Nephron progenitor cell (in vitro differentiated cells): ENCODE measurements at regions not wholly inside any gene's neighbourhood (a gene's known extent, or its start where the extent isn't known, plus 50 kb on each side); places are given as distances from the start of the nearest gene placed in this dataset.
A peak's percentile ranks its signal among the peaks of the same experiment; 100 is the strongest.

Experiments used
- DNase-seq: peaks from one replicate; pipeline ENCODE4 v3.0.0; 2021
- H3K27ac Mint-ChIP-seq: 2 replicates; pipeline ENCODE4 v1.8.0; 2021; ENCODE audit warnings: mild to moderate bottlenecking, moderate library complexity, mixed read lengths
- H3K27me3 Mint-ChIP-seq: 2 replicates; pipeline ENCODE4 v1.8.0; 2021; ENCODE audit warnings: mild to moderate bottlenecking, low read depth, mixed read lengths; ENCODE audit not compliant: poor library complexity
- H3K36me3 Mint-ChIP-seq: 2 replicates; pipeline ENCODE4 v1.8.0; 2021; ENCODE audit warnings: low read depth, mixed read lengths
- H3K4me1 Mint-ChIP-seq: 2 replicates; pipeline ENCODE4 v1.8.0; 2021; ENCODE audit warnings: mixed read lengths
- H3K4me3 Mint-ChIP-seq: 2 replicates; pipeline ENCODE4 v1.8.0; 2021; ENCODE audit warnings: mild to moderate bottlenecking, moderate library complexity, mixed read lengths
- H3K9me3 Mint-ChIP-seq: 2 replicates; pipeline ENCODE4 v1.8.0; 2021; ENCODE audit warnings: mild to moderate bottlenecking, moderate library complexity, mixed read lengths
- CTCF ChIP-seq: fragments of 200-600 bp; sonication (generic); IDR thresholded peaks from 2 replicates; pipeline ENCODE4 v1.5.0; 2021; ENCODE audit warnings: antibody characterized with exemption

- Mint-ChIP-seq H3K9me3 (peaks cover 11% of the 10 kb centered on the region), H3K27ac (peak overlapping the region; percentile 98), H3K4me1 (peaks cover 31% of the 10 kb centered on the region), H3K4me3 (no peak overlapping the region), H3K27me3 (no peaks in the 10 kb centered on the region), H3K36me3 (no peaks in the 10 kb centered on the region)
- TF ChIP-seq CTCF = no peak
- DNase-seq = no peak
These were observed 1250.9 kb downstream of the ROBO1 start for GRCh38 chr3:78516937-78517336.

GRCh38 chr3:78517965-78518364 lies 1249.8 kb downstream of the ROBO1 start:
- no peak for DNase-seq
- H3K27ac Mint-ChIP-seq = peak overlapping the region; percentile 98

GRCh38 chr3:78519281-78519680 lies 1248.5 kb downstream of the ROBO1 start:
- TF ChIP-seq CTCF = no peak
- Mint-ChIP-seq H3K27me3 (no peaks in the 10 kb centered on the region), H3K36me3 (no peaks in the 10 kb centered on the region)

More at GRCh38 chr3:78517965-78518364, 1249.8 kb downstream of the ROBO1 start:
- Mint-ChIP-seq H3K4me1 (peaks cover 31% of the 10 kb centered on the region), H3K4me3 (peak overlapping the region; percentile 32), H3K36me3 (no peaks in the 10 kb centered on the region), H3K27me3 (no peaks in the 10 kb centered on the region), H3K9me3 (peaks cover 7% of the 10 kb centered on the region)
- no peak for TF ChIP-seq CTCF

GRCh38 chr3:78529601-78530000 lies 1238.2 kb downstream of the ROBO1 start:
- Mint-ChIP-seq H3K4me3 (no peak overlapping the region), H3K4me1 (no peaks in the 10 kb centered on the region), H3K27me3 (peaks cover 4% of the 10 kb centered on the region), H3K9me3 (peaks cover 4% of the 10 kb centered on the region), H3K36me3 (no peaks in the 10 kb centered on the region), H3K27ac (no peak overlapping the region)
- TF ChIP-seq CTCF = no peak
- DNase-seq = no peak

More at GRCh38 chr3:78519281-78519680, 1248.5 kb downstream of the ROBO1 start:
- no peak overlapping the region for H3K4me3 Mint-ChIP-seq
- peaks cover 31% of the 10 kb centered on the region for H3K4me1 Mint-ChIP-seq
- no peak overlapping the region for H3K27ac Mint-ChIP-seq
- DNase-seq = no peak
- H3K9me3 Mint-ChIP-seq = peaks cover 7% of the 10 kb centered on the region

- no peak for TF ChIP-seq CTCF
- H3K27ac Mint-ChIP-seq = no peak overlapping the region
- no peaks in the 10 kb centered on the region for H3K4me1 Mint-ChIP-seq
- H3K9me3 Mint-ChIP-seq = peaks cover 9% of the 10 kb centered on the region
- H3K27me3 Mint-ChIP-seq = no peaks in the 10 kb centered on the region
- H3K36me3 Mint-ChIP-seq = no peaks in the 10 kb centered on the region
- no peak overlapping the region for H3K4me3 Mint-ChIP-seq
- DNase-seq = no peak
These were observed 1227.3 kb downstream of the ROBO1 start for GRCh38 chr3:78540485-78540884.

GRCh38 chr3:78545827-78546226 lies 1222.0 kb downstream of the ROBO1 start:
- TF ChIP-seq CTCF = no peak
- Mint-ChIP-seq H3K36me3 (peaks cover 5% of the 10 kb centered on the region), H3K4me3 (no peak overlapping the region), H3K27ac (no peak overlapping the region), H3K9me3 (peaks cover 23% of the 10 kb centered on the region), H3K4me1 (no peaks in the 10 kb centered on the region), H3K27me3 (no peaks in the 10 kb centered on the region)
- DNase-seq = no peak
